Peyer's patch (tissue), 4 donors: ENCODE measurements at regions not wholly inside any gene's neighbourhood (a gene's known extent, or its start where the extent isn't known, plus 50 kb on each side); places are given as distances from the start of the nearest gene placed in this dataset.

ENCODE experiments used
- POLR2A ChIP-seq, 2 donors: fragments of 450-650 bp; IDR thresholded peaks; one replicate each; pipeline ENCODE4 v1.5.1; 2017; ENCODE audit warnings: antibody characterized with exemption in 2 of 2, mild to moderate bottlenecking in 2 of 2, moderate library complexity in 2 of 2
- TF ChIP-seq, protein P1 (sequence below), 6 experiments: fragments of 450-650 bp in 4 of 6; fragments of 200-600 bp in 2 of 6; sonication (generic) in 1 of 6; IDR thresholded peaks; one replicate each; pipeline ENCODE4 v1.5.1; 2017 to 2019; ENCODE audit warnings: antibody characterized with exemption in 6 of 6, mild to moderate bottlenecking in 3 of 6, moderate library complexity in 1 of 6

DNA sequence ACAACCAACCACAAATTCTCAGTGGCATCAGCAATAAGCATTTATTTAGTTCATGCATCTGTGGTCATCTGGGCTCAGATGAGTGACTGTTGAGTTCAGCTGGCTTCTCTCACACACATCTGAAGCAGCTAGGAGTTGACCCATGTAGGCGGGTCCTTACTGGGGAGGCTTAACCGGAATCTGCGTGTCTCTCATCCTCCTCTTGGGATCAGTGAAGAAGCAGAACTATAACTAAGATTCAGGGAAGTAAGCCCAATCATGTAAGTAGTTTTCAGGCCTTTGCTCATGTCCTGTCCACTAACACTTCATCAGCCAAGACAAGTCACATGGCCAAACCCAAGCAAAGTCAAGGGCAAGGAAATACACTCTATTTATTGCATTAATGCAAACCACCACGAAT, 236.2 kb downstream of the C11orf87 start:
- TF ChIP-seq, protein P1, sequence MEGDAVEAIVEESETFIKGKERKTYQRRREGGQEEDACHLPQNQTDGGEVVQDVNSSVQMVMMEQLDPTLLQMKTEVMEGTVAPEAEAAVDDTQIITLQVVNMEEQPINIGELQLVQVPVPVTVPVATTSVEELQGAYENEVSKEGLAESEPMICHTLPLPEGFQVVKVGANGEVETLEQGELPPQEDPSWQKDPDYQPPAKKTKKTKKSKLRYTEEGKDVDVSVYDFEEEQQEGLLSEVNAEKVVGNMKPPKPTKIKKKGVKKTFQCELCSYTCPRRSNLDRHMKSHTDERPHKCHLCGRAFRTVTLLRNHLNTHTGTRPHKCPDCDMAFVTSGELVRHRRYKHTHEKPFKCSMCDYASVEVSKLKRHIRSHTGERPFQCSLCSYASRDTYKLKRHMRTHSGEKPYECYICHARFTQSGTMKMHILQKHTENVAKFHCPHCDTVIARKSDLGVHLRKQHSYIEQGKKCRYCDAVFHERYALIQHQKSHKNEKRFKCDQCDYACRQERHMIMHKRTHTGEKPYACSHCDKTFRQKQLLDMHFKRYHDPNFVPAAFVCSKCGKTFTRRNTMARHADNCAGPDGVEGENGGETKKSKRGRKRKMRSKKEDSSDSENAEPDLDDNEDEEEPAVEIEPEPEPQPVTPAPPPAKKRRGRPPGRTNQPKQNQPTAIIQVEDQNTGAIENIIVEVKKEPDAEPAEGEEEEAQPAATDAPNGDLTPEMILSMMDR (IDR thresholded peaks at IDR 0.05), result no peak
- TF ChIP-seq POLR2A (IDR thresholded peaks at IDR 0.05), result no peak
